ENCODE measurements at regions not wholly inside any gene's neighbourhood (a gene's known extent, or its start where the extent isn't known, plus 50 kb on each side); places are given as distances from the start of the nearest gene placed in this dataset.

DNA sequence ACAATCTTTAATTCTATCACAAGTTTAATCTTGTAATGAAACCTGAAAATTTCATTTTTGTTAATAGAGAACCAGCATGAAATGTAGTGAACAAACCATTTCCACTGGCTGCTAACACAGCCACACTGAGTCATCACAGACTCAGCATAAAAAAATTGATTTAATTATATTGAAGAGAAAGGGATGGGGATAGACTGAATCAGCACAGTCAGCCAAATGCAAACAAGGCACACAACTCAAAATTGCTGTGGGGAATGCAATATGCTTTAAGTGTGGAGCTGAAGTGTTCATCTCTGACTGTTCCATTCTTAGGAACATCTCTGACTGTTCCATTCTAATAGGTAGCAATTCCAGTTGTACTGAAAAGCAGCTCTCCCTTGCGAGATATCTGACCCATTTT lies 299.8 kb downstream of the MRPL39 start:
- DNase-seq, result no peak
- in situ Hi-C loops (cut with HindIII; ENCODE audit: low pct_ligation_motif_present, low pct_unique_long_range_greater_than_20kb, low sequenced_read_pairs), result no loop called here

DNA sequence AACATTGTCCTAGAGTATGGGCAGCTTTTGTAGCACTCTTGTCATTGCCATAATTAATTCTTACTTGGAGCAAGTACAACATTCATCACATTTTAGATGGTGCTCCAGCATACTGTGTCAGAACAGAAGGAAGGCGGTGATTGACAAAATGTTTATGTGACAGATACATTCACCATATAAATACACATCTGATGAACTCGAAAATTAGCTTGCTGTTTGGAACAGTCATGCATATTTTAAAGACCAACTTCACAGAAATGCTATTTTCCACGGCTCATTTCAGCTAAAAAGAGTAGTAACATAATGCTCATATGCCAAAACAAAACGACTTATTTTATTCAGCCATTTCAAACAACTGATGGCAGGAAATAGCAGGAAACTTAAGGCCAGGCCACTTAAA lies 302.7 kb downstream of the MRPL39 start:
- in situ Hi-C loops (cut with HindIII; ENCODE audit: low pct_ligation_motif_present, low pct_unique_long_range_greater_than_20kb, low sequenced_read_pairs), result no loop called here
- no peak for DNase-seq

- in situ Hi-C loops (cut with HindIII; ENCODE audit: low pct_ligation_motif_present, low pct_unique_long_range_greater_than_20kb, low sequenced_read_pairs), result no loop called here
- no peak for DNase-seq
Observed at GRCh38 chr21:25300632-25301031, 306.6 kb downstream of the MRPL39 start.

DNA sequence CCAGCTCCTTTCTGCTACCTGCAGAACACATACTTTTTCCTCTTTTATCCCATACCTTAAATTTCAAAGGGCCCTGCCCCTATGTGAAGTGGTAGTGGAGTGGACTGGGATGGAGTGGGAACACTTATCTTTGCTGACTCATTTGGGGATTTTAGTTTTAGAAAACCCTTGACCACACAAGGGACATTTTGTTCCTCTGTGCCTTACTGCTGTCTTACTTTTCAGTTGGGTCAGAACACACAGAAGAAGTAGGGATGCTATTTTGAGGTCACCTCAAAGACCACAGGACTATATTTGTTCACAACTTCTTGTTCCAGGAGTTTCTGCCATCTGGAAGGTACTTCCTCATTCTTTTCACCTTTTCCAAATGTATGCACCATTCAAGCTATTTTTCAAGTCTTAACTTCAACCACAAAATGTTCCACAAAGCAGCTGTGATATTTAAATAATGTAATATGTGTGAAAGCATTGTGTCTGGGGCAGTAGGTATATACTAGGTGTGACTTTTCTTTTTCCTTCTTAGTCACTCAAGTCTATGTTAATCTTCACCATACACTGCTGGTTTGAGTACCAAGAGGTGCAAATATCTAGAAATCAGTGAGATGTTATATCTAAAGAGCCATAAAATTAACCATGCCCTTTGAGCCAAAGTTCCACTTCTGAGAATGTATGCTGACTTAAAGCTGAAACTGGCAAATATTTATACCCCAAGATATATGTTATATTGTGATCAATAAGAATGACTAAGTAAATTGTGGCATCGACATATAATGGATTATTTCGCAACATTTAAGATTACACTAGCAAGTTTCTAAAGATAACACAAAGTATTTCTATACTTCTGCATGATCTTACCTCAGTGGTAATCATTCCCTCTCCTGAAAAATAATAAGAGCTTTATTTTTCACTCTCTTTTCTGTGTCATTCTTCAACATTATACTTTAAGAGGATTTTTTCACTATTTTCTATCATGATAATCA lies 308.5 kb downstream of the MRPL39 start:
- no peak for DNase-seq
- in situ Hi-C loops (cut with HindIII; ENCODE audit: low pct_ligation_motif_present, low pct_unique_long_range_greater_than_20kb, low sequenced_read_pairs), result no loop called here

- in situ Hi-C loops (cut with HindIII; ENCODE audit: low pct_ligation_motif_present, low pct_unique_long_range_greater_than_20kb, low sequenced_read_pairs), result no loop called here
Observed at GRCh38 chr21:25297117-25297516, 310.2 kb downstream of the MRPL39 start.

GRCh38 chr21:25296252-25296651 lies 311.0 kb downstream of the MRPL39 start:
- in situ Hi-C loops (cut with HindIII; ENCODE audit: low pct_ligation_motif_present, low pct_unique_long_range_greater_than_20kb, low sequenced_read_pairs), result no loop called here
- DNase-seq, result no peak

More at GRCh38 chr21:25297117-25297516, 310.2 kb downstream of the MRPL39 start:
- DNase-seq, result no peak

DNA sequence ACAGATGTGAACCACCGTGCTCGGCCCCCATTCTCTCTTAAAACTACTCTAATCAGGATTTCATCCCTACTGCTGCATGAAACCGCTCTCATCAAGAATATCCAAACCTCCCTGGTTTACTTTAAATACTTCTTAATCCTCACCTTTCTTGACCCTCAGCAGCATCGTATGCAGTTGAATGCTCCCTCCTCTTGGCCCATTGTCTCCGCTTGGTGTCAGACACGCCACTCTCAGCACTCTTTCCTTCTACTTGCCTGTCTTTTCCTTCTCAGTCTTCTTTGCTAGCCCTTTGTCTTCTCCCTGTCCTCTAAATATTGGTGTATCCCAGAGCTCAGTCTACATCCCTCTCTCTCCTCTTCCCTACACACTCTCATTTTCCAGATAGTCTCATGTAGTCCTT lies 314.9 kb downstream of the MRPL39 start:
- DNase-seq, result no peak
- in situ Hi-C loops (cut with HindIII; ENCODE audit: low pct_ligation_motif_present, low pct_unique_long_range_greater_than_20kb, low sequenced_read_pairs), result no loop called here

GRCh38 chr21:25283720-25284119 lies 323.6 kb downstream of the MRPL39 start:
- in situ Hi-C loops (cut with HindIII; ENCODE audit: low pct_ligation_motif_present, low pct_unique_long_range_greater_than_20kb, low sequenced_read_pairs), result no loop called here
- DNase-seq, result peak; percentile 39

- DNase-seq, result no peak
- in situ Hi-C loops (cut with HindIII; ENCODE audit: low pct_ligation_motif_present, low pct_unique_long_range_greater_than_20kb, low sequenced_read_pairs), result no loop called here
Observed at GRCh38 chr21:25281134-25281533, 326.1 kb downstream of the MRPL39 start.

DNA sequence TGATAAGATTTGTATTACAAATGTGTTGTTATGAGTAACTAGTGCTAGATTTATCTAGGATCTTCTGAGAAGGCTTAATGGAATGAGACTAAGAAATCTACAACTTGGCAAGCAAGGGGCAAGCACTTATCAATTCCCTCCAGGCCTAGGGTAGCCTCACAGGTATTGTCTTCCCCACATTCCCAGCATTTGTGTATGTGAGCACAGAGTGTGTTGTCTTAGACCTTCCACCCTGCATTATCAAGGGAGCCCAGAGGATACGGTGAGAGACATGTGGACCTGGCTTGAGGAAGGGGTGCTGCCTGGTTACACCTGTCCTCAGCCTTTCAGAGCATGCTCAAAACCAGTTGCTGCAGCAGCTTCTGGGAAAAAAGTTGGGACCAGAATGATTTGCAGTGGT lies 327.2 kb downstream of the MRPL39 start:
- in situ Hi-C loops (cut with HindIII; ENCODE audit: low pct_ligation_motif_present, low pct_unique_long_range_greater_than_20kb, low sequenced_read_pairs), result no loop called here

GRCh38 chr21:25273959-25274358 lies 333.3 kb downstream of the MRPL39 start:
- in situ Hi-C loops (cut with HindIII; ENCODE audit: low pct_ligation_motif_present, low pct_unique_long_range_greater_than_20kb, low sequenced_read_pairs), result no loop called here
- DNase-seq, result no peak

More for the DNA sequence above, 327.2 kb downstream of the MRPL39 start:
- DNase-seq, result no peak

DNA sequence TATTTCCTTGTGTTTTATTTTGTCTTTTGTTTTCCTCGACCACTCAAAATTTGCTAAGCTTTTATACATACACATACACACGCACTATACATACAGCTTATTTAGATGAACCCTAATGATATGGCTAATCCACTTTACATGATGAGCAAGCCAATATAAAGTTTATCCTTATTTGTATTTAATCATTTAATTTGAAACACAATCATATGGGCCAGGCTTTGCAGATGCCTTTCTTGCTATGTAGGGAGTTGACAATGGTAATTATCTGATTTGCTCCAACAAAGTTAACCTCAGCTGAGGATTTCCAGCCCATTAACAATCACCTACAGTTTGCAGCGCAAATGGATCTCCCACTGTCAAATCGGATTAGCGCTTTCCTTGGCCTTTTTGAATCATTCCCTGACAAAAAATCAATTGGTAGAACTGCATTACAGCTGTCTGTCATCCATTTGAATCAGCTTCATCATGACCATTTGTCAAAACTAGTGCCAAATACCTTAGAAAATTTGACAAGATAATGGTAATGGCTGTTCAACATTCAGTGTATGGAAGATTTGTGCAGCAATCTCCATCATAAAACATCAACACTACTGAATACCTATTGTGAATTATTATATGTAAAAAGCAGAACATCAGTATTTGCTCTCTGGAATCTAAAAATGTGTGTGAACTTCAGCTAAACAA lies 352.6 kb downstream of the MRPL39 start:
- no peak for DNase-seq
- in situ Hi-C loops (cut with HindIII; ENCODE audit: low pct_ligation_motif_present, low pct_unique_long_range_greater_than_20kb, low sequenced_read_pairs), result no loop called here

GRCh38 chr21:25246546-25246945 lies 360.7 kb downstream of the MRPL39 start:
- no peak for DNase-seq

DNA sequence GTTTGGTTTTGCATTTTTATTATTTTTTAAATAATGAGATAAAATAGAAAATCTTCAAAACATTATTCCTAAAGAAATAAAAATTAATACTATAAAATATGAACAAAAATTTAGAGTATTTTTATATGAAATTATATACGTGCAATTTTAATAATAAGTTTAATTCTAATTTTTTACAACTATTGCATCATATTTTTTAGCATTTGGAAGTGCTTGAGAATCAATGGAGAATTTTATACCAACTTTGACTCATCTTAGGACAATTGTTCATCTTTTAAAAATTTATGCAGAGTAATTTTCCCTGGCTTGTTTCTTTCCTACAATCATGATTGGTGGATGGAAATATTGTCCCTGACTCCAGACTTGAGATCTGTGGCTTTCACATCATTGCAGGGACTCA lies 362.5 kb downstream of the MRPL39 start:
- in situ Hi-C loops (cut with HindIII; ENCODE audit: low pct_ligation_motif_present, low pct_unique_long_range_greater_than_20kb, low sequenced_read_pairs), result no loop called here
- DNase-seq, result no peak

More at GRCh38 chr21:25246546-25246945, 360.7 kb downstream of the MRPL39 start:
- in situ Hi-C loops (cut with HindIII; ENCODE audit: low pct_ligation_motif_present, low pct_unique_long_range_greater_than_20kb, low sequenced_read_pairs), result no loop called here

DNA sequence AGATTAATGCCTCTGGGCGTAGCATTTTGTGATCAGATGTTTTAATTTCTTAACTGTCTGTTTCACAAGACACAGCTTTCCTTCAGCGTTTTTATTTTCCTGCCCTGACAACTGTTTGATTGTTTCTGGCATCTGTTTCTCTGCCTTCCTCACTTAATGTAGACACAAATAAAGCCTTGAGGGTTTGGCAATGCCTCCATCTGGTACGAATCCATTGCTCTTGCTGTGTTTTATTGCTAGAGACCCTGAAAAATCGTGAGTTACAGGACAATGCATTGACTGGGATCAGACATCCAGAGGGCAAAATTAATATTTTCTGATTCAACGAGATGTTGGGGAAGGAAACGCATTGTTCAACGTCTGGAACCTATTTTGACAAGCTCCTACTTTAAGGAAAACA lies 363.5 kb downstream of the MRPL39 start:
- in situ Hi-C loops (cut with HindIII; ENCODE audit: low pct_ligation_motif_present, low pct_unique_long_range_greater_than_20kb, low sequenced_read_pairs), result no loop called here

DNA sequence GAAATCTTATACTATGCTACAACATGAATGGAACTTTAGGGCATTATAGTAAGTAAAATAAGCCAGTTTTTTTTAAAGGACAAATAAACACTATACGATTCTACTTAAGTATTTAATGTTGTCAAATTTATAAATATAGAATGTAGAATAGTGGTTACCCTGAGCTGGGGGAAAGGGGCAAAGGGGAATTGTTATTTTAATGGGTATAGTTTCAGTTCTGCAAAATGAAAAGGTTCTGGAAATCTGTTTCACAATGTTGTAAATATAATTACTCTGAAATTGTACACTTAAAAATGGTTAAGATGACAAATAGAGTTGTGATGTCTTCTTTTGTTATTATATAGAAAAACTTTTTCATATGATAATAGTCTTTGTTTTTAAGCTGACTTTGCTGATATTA lies 366.3 kb downstream of the MRPL39 start:
- no peak for DNase-seq
- in situ Hi-C loops (cut with HindIII; ENCODE audit: low pct_ligation_motif_present, low pct_unique_long_range_greater_than_20kb, low sequenced_read_pairs), result no loop called here

More for the DNA sequence above, 363.5 kb downstream of the MRPL39 start:
- DNase-seq, result no peak

DNA sequence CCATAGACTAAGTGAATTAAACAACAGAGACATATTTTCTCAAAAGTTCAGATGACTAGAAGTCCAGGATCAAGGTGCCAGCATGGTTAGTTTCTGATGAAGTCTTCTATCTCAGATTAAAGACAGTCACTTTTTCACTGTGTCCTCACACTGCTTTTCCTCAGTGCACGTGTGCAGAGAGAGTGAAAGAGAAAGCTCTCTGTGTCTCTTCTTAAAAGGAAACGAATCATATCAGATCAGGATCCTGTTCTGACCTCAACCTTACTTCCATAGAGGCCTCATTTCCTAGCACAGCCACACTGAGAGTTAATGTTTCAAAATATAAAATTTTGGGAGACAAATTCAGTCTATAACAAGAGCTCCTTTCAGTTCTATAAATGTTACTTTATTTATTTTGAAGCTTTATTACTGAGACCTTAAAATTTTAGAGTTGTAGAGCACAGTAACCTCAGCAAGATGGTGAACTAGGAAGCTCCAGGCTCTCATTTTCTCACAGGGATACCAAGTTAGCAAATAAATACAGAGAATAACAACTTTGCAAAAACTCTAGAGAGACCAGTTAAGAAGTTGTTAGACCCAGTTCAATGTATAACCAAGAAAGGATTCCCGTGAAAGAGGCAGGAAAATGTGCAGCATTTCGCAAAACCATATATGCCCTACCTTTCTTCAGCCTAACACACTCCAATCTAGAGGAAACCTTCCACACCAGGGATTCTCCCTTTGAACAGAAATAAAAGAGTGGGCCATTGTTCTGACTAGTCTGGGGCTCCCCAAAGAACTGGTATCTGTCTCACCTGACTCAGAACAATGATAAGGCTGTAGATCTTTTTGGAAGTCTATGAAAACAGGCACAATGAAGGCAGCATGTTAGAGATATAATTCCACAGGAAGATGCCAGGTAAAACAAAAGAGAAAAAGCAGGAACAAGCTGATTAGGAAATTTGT lies 372.2 kb downstream of the MRPL39 start:
- no peak for DNase-seq

DNA sequence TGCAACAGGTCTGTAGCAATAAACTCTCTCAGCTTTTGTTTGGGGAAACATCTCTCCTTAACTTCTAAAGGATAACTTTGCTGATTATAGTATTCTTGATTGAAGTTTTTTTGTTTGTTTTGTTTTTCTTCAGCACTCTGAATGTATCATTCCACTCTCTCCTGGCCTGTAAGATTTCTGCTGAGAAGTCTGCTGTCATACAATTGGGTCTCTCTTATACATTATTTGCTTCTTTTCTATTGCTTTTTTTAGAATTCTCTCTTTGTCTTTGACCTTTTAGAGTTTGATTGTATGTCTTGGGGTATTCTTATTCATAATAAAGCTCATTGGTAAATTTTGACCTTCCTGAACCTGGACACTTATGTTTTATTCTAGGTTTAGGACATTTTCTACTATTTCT lies 386.3 kb downstream of the MRPL39 start:
- in situ Hi-C loops (cut with HindIII; ENCODE audit: low pct_ligation_motif_present, low pct_unique_long_range_greater_than_20kb, low sequenced_read_pairs), result no loop called here
- no peak for DNase-seq

More for the DNA sequence above, 372.2 kb downstream of the MRPL39 start:
- in situ Hi-C loops (cut with HindIII; ENCODE audit: low pct_ligation_motif_present, low pct_unique_long_range_greater_than_20kb, low sequenced_read_pairs), result no loop called here

DNA sequence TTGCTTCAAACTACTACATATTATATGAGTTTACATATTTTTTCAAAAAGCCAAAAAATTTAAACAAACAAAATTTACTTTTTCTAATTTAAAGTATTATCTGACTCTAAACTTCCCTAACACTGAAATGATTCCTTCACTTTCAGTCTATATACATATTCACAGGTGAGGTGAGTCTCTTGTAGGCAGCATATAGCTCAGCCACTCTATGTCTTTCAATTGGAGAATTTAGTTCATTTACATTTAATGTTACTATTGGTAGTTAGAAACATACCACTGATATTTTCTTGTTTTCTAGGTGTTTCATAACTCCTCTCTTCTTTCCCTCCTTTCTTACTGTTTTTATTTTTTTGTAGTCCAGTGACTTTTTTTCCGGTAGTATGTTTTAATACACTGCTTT lies 387.1 kb downstream of the MRPL39 start:
- in situ Hi-C loops (cut with HindIII; ENCODE audit: low pct_ligation_motif_present, low pct_unique_long_range_greater_than_20kb, low sequenced_read_pairs), result no loop called here
- no peak for DNase-seq

Measured in ACHN (cell line).